Activated CD8-positive, alpha-beta T cell treated with anti-CD3 and anti-CD28 coated beads, Interleukin-2, amount 10 ng/mL, durations not matched to agents 7 days and 5 days (primary cell): ENCODE measurements at regions not wholly inside any gene's neighbourhood (a gene's known extent, or its start where the extent isn't known, plus 50 kb on each side); places are given as distances from the start of the nearest gene placed in this dataset.

Source experiments
- ATAC-seq: fragments of 150-1000 bp; cut with Tn5 transposase; one replicate; pipeline ENCODE4 v1.10.0; 2021; ENCODE audit warnings: moderate library complexity
- CTCF ChIA-PET: fragments of 350-600 bp; sonication (Branson Sonifier 250); formaldehyde crosslinking; loops from one replicate; lab custom pipeline; 2021; ENCODE audit warnings: antibody characterized with exemption; lab: Charles Lee
- POLR2A ChIA-PET: fragments of 350-600 bp; sonication (Branson Sonifier 250); formaldehyde crosslinking; loops from one replicate; lab custom pipeline; 2021; ENCODE audit warnings: antibody characterized with exemption; lab: Charles Lee
- DNase-seq: peaks from one replicate; pipeline ENCODE4 v3.0.0-alpha.2; 2020
- H3K27ac Mint-ChIP-seq: one replicate; pipeline ENCODE4 v1.8.0; 2021; ENCODE audit warnings: mild to moderate bottlenecking, mixed read lengths
- H3K27me3 Mint-ChIP-seq: one replicate; pipeline ENCODE4 v1.8.0; 2021; ENCODE audit warnings: low read depth, mixed read lengths
- H3K36me3 Mint-ChIP-seq: one replicate; pipeline ENCODE4 v1.8.0; 2021; ENCODE audit warnings: low read depth, mixed read lengths
- H3K4me1 Mint-ChIP-seq: one replicate; pipeline ENCODE4 v1.8.0; 2021; ENCODE audit warnings: low read depth, mixed read lengths
- H3K4me3 Mint-ChIP-seq: one replicate; pipeline ENCODE4 v1.8.0; 2021; ENCODE audit warnings: mild to moderate bottlenecking, mixed read lengths
- H3K9me3 Mint-ChIP-seq: one replicate; pipeline ENCODE4 v1.8.0; 2022; ENCODE audit warnings: mixed read lengths; ENCODE audit not compliant: insufficient read depth

- H3K27ac Mint-ChIP-seq = no peak overlapping the region
Measured at GRCh38 chr1:244276646-244277045, 175.1 kb downstream of the ADSS2 start.

GRCh38 chr1:244280201-244280600 lies 171.5 kb downstream of the ADSS2 start:
- no peak overlapping the region for H3K27ac Mint-ChIP-seq
- DNase-seq = no peak
- H3K36me3 Mint-ChIP-seq = no peaks in the 10 kb centered on the region
- peaks cover 9% of the 10 kb centered on the region for H3K27me3 Mint-ChIP-seq
- no peaks in the 10 kb centered on the region for H3K4me1 Mint-ChIP-seq
- ATAC-seq = no peak
- ChIA-PET POLR2A (no interaction called here), CTCF (interaction anchor here (0.9 kb wide), 1 partner anchor 19 kb away, joined by 3 read pairs; no protein-coding TSS in a partner anchor)
- H3K4me3 Mint-ChIP-seq = no peak overlapping the region
- no peaks in the 10 kb centered on the region for H3K9me3 Mint-ChIP-seq

More at GRCh38 chr1:244276646-244277045, 175.1 kb downstream of the ADSS2 start:
- Mint-ChIP-seq H3K4me3 (no peak overlapping the region), H3K4me1 (peaks cover 4% of the 10 kb centered on the region), H3K9me3 (no peaks in the 10 kb centered on the region), H3K27me3 (peaks cover 9% of the 10 kb centered on the region), H3K36me3 (no peaks in the 10 kb centered on the region)
- CTCF ChIA-PET = no interaction called here
- ATAC-seq (no peak), DNase-seq (no peak)
- POLR2A ChIA-PET = no interaction called here

GRCh38 chr1:244280859-244281258 lies 170.8 kb downstream of the ADSS2 start:
- ATAC-seq = no peak
- Mint-ChIP-seq H3K27me3 (peaks cover 6% of the 10 kb centered on the region), H3K4me1 (no peaks in the 10 kb centered on the region), H3K4me3 (no peak overlapping the region), H3K36me3 (no peaks in the 10 kb centered on the region), H3K9me3 (no peaks in the 10 kb centered on the region), H3K27ac (no peak overlapping the region)
- CTCF ChIA-PET = interaction anchor here (0.9 kb wide), 1 partner anchor 19 kb away, joined by 3 read pairs; no protein-coding TSS in a partner anchor
- no peak for DNase-seq
- POLR2A ChIA-PET = no interaction called here

GRCh38 chr1:244283772-244284171 lies 167.9 kb downstream of the ADSS2 start:
- DNase-seq = no peak

GRCh38 chr1:244284641-244285156 lies 167.0 kb downstream of the ADSS2 start:
- Mint-ChIP-seq H3K27me3 (peaks cover 7% of the 10 kb centered on the region), H3K4me3 (no peak overlapping the region), H3K36me3 (no peaks in the 10 kb centered on the region), H3K27ac (no peak overlapping the region), H3K4me1 (no peaks in the 10 kb centered on the region), H3K9me3 (no peaks in the 10 kb centered on the region)
- no peak for DNase-seq
- CTCF ChIA-PET = interaction anchor here (0.8 to 2.4 kb wide), 2 partner anchors 12 to 15 kb away, joined by 3 to 6 read pairs; no protein-coding TSS in a partner anchor
- POLR2A ChIA-PET = interaction anchor here (0.6 kb wide), 1 partner anchor 37 kb away, joined by 3 read pairs; no protein-coding TSS in a partner anchor
- no peak for ATAC-seq

More at GRCh38 chr1:244283772-244284171, 167.9 kb downstream of the ADSS2 start:
- POLR2A ChIA-PET = no interaction called here
- Mint-ChIP-seq H3K4me1 (no peaks in the 10 kb centered on the region), H3K36me3 (no peaks in the 10 kb centered on the region), H3K4me3 (no peak overlapping the region), H3K27me3 (peaks cover 4% of the 10 kb centered on the region), H3K9me3 (no peaks in the 10 kb centered on the region), H3K27ac (no peak overlapping the region)
- CTCF ChIA-PET = interaction anchor here (2.4 kb wide), 1 partner anchor 11 kb away, joined by 6 read pairs; no protein-coding TSS in a partner anchor
- no peak for ATAC-seq

GRCh38 chr1:244286341-244286740 lies 165.4 kb downstream of the ADSS2 start:
- H3K4me3 Mint-ChIP-seq = no peak overlapping the region
- H3K27ac Mint-ChIP-seq = no peak overlapping the region
- CTCF ChIA-PET = interaction anchor here (1.2 kb wide), 1 partner anchor 13 kb away, joined by 5 read pairs; no protein-coding TSS in a partner anchor
- ATAC-seq (no peak), DNase-seq (no peak)
- no peaks in the 10 kb centered on the region for H3K9me3 Mint-ChIP-seq
- H3K36me3 Mint-ChIP-seq = no peaks in the 10 kb centered on the region
- POLR2A ChIA-PET = no interaction called here
- peaks cover 11% of the 10 kb centered on the region for H3K4me1 Mint-ChIP-seq
- peaks cover 13% of the 10 kb centered on the region for H3K27me3 Mint-ChIP-seq

GRCh38 chr1:244287726-244288125 lies 164.0 kb downstream of the ADSS2 start:
- POLR2A ChIA-PET = no interaction called here
- no peaks in the 10 kb centered on the region for H3K36me3 Mint-ChIP-seq
- CTCF ChIA-PET = interaction anchor here (3.4 kb wide), 1 partner anchor 11 kb away, joined by 26 read pairs; no protein-coding TSS in a partner anchor
- no peak overlapping the region for H3K27ac Mint-ChIP-seq
- no peak overlapping the region for H3K4me3 Mint-ChIP-seq
- DNase-seq = no peak
- ATAC-seq = no peak
- peaks cover 17% of the 10 kb centered on the region for H3K4me1 Mint-ChIP-seq
- peaks cover 13% of the 10 kb centered on the region for H3K27me3 Mint-ChIP-seq
- H3K9me3 Mint-ChIP-seq = no peaks in the 10 kb centered on the region

- ATAC-seq (no peak), DNase-seq (no peak)
- Mint-ChIP-seq H3K36me3 (no peaks in the 10 kb centered on the region), H3K27ac (no peak overlapping the region), H3K27me3 (peaks cover 13% of the 10 kb centered on the region), H3K4me1 (peaks cover 17% of the 10 kb centered on the region), H3K4me3 (no peak overlapping the region), H3K9me3 (no peaks in the 10 kb centered on the region)
- CTCF ChIA-PET = interaction anchor here (3.4 kb wide), 1 partner anchor 11 kb away, joined by 26 read pairs; no protein-coding TSS in a partner anchor
- POLR2A ChIA-PET = no interaction called here
Measured at GRCh38 chr1:244288663-244289062, 163.0 kb downstream of the ADSS2 start.

- CTCF ChIA-PET = interaction anchor here (1.8 to 3.4 kb wide), 2 partner anchors 9 to 17 kb away, joined by 6 to 26 read pairs; no protein-coding TSS in a partner anchor
- no peaks in the 10 kb centered on the region for H3K36me3 Mint-ChIP-seq
- H3K9me3 Mint-ChIP-seq = no peaks in the 10 kb centered on the region
- peaks cover 13% of the 10 kb centered on the region for H3K27me3 Mint-ChIP-seq
- POLR2A ChIA-PET = no interaction called here
- peaks cover 17% of the 10 kb centered on the region for H3K4me1 Mint-ChIP-seq
- ATAC-seq (no peak), DNase-seq (no peak)
- H3K4me3 Mint-ChIP-seq = no peak overlapping the region
- H3K27ac Mint-ChIP-seq = no peak overlapping the region
Measured at GRCh38 chr1:244289991-244290785, 161.5 kb downstream of the ADSS2 start.

- no peaks in the 10 kb centered on the region for H3K9me3 Mint-ChIP-seq
- peaks cover 13% of the 10 kb centered on the region for H3K27me3 Mint-ChIP-seq
- H3K4me3 Mint-ChIP-seq = no peak overlapping the region
- no peaks in the 10 kb centered on the region for H3K36me3 Mint-ChIP-seq
- POLR2A ChIA-PET = no interaction called here
- no peak overlapping the region for H3K27ac Mint-ChIP-seq
- CTCF ChIA-PET = interaction anchor here (1.8 kb wide), 1 partner anchor 19 kb away, joined by 6 read pairs; no protein-coding TSS in a partner anchor
- no peak for DNase-seq
- peaks cover 17% of the 10 kb centered on the region for H3K4me1 Mint-ChIP-seq
- ATAC-seq = no peak
Measured at GRCh38 chr1:244291236-244292201, 160.2 kb downstream of the ADSS2 start.

GRCh38 chr1:244294599-244295224 lies 157.0 kb downstream of the ADSS2 start:
- DNase-seq = no peak
- Mint-ChIP-seq H3K27me3 (peaks cover 7% of the 10 kb centered on the region), H3K36me3 (no peaks in the 10 kb centered on the region), H3K4me3 (no peak overlapping the region), H3K27ac (no peak overlapping the region), H3K9me3 (no peaks in the 10 kb centered on the region), H3K4me1 (peaks cover 31% of the 10 kb centered on the region)
- no peak for ATAC-seq
- ChIA-PET CTCF (interaction anchor here (1.1 to 2.0 kb wide), 2 partner anchors 21 to 22 kb away, joined by 3 to 4 read pairs; no protein-coding TSS in a partner anchor), POLR2A (no interaction called here)
